H1 (cell line): ENCODE measurements at regions not wholly inside any gene's neighbourhood (a gene's known extent, or its start where the extent isn't known, plus 50 kb on each side); places are given as distances from the start of the nearest gene placed in this dataset.

Experiments
- CTCF ChIA-PET: fragments of 300-600 bp; sonication (Branson Sonifier 250); formaldehyde crosslinking; loops from one replicate; lab custom pipeline; 2021; ENCODE audit not compliant: partially characterized antibody; lab: Charles Lee
- POLR2A ChIA-PET: fragments of 300-600 bp; sonication (Branson Sonifier 250); formaldehyde crosslinking; loops from one replicate; lab custom pipeline; 2021; ENCODE audit warnings: inconsistent platforms; ENCODE audit not compliant: partially characterized antibody; lab: Charles Lee
- DNase-seq, 2 experiments: peaks; one replicate each; pipeline versions ENCODE4 v3.0.0 to v3.0.0-alpha.2; 2010 to 2022; ENCODE audit warnings: low spot score in 2 of 2, low read depth in 1 of 2, mixed read lengths in 1 of 2
- FAIRE-seq: peaks from 2 replicates; lab custom pipeline; 2011; peaks lifted over from hg19 to GRCh38; lab: Jason Lieb, UNC
- H2AFZ ChIP-seq: 2 replicates; pipeline ENCODE4 v1.8.1; 2012; ENCODE audit warnings: low read length, inconsistent platforms
- H2AK5ac ChIP-seq: 2 replicates; pipeline ENCODE4 v1.6.1; 2013; ENCODE audit warnings: low read depth, low read length
- H2BK120ac ChIP-seq: replicated peaks from 2 replicates; pipeline ENCODE3; 2013; ENCODE audit warnings: low read depth, low read length, inconsistent platforms
- H2BK12ac ChIP-seq: 2 replicates; pipeline ENCODE4 v1.6.1; 2013; ENCODE audit warnings: low read depth, low read length
- H2BK15ac ChIP-seq: 2 replicates; pipeline ENCODE4 v1.6.1; 2013; ENCODE audit warnings: low read length
- H2BK20ac ChIP-seq: 2 replicates; pipeline ENCODE4 v1.6.1; 2013; ENCODE audit warnings: low read length
- H2BK5ac ChIP-seq: 2 replicates; pipeline ENCODE4 v1.6.1; 2013; ENCODE audit warnings: low read depth, low read length
- H3K14ac ChIP-seq: 2 replicates; pipeline ENCODE4 v1.6.1; 2013; ENCODE audit warnings: inconsistent platforms; ENCODE audit not compliant: insufficient read length
- H3K18ac ChIP-seq: 2 replicates; pipeline ENCODE4 v1.6.1; 2013; ENCODE audit warnings: low read length; ENCODE audit errors: extremely low read depth
- H3K23ac ChIP-seq: 2 replicates; pipeline ENCODE4 v1.6.1; 2013; ENCODE audit warnings: inconsistent platforms; ENCODE audit not compliant: insufficient read length
- H3K23me2 ChIP-seq: 2 replicates; pipeline ENCODE4 v1.6.1; 2013; ENCODE audit warnings: low read depth, low read length
- H3K27ac ChIP-seq: 2 replicates; pipeline ENCODE4 v1.6.1; 2011; ENCODE audit warnings: low read depth, low read length, inconsistent platforms
- H3K27me3 ChIP-seq, 4 experiments: replicated peaks in 1 of 4; 1 replicate in 1 of 4; 2 replicates in 3 of 4; pipeline versions ENCODE4 v1.6.1 to v1.8.1; 2011 to 2013; ENCODE audit warnings: low read length in 3 of 4, mild to moderate bottlenecking in 3 of 4, inconsistent platforms in 2 of 4, mixed read lengths in 2 of 4, moderate library complexity in 1 of 4; ENCODE audit not compliant: control insufficient read depth in 3 of 4, insufficient read depth in 3 of 4; ENCODE audit errors: extremely low read depth in 1 of 4
- H3K36me3 ChIP-seq, 4 experiments: 2 replicates each; pipeline versions ENCODE4 v1.6.1 to v1.8.1; 2011 to 2013; ENCODE audit warnings: mild to moderate bottlenecking in 4 of 4, low read length in 3 of 4, moderate library complexity in 2 of 4, control low read depth in 1 of 4, inconsistent platforms in 1 of 4; ENCODE audit not compliant: insufficient read depth in 4 of 4, control insufficient read depth in 2 of 4
- H3K4ac ChIP-seq: replicated peaks from 2 replicates; pipeline ENCODE3; 2013; ENCODE audit warnings: low read length, low read depth, mixed read lengths, inconsistent platforms; ENCODE audit not compliant: insufficient read length
- H3K4me1 ChIP-seq, 4 experiments: replicated peaks in 1 of 4; 1 replicate in 1 of 4; 2 replicates in 3 of 4; pipeline versions ENCODE4 v1.6.1 to v1.8.1; 2011 to 2013; ENCODE audit warnings: low read length in 3 of 4, inconsistent platforms in 2 of 4, mixed read lengths in 1 of 4; ENCODE audit not compliant: insufficient read depth in 4 of 4, control insufficient read depth in 3 of 4
- H3K4me2 ChIP-seq, 2 experiments: 2 replicates each; pipeline versions ENCODE4 v1.6.1 to v1.8.1; 2011 to 2013; ENCODE audit warnings: low read depth in 2 of 2, low read length in 2 of 2, control low read depth in 1 of 2, inconsistent platforms in 1 of 2, mild to moderate bottlenecking in 1 of 2; ENCODE audit not compliant: insufficient read depth in 1 of 2
- H3K4me3 ChIP-seq, 4 experiments: fragments of 200-600, 300-600 bp in 1 of 4; sonication (generic), shearing (Covaris generic), sonication (Bioruptor Twin) in 1 of 4; 2 replicates each; pipeline versions ENCODE4 v1.5.1 to v1.8.1; 2011 to 2016; ENCODE audit warnings: low read length in 4 of 4, low read depth in 3 of 4, control low read depth in 2 of 4, inconsistent platforms in 2 of 4, mild to moderate bottlenecking in 2 of 4, mixed read lengths in 1 of 4, moderate library complexity in 1 of 4; ENCODE audit not compliant: insufficient read depth in 2 of 4; ENCODE audit errors: extremely low read depth in 1 of 4
- H3K56ac ChIP-seq: replicated peaks from 2 replicates; pipeline ENCODE3; 2013; ENCODE audit warnings: low read depth, mild to moderate bottlenecking, mixed read lengths, low read length, inconsistent platforms; ENCODE audit not compliant: insufficient read length
- H3K79me1 ChIP-seq: 2 replicates; pipeline ENCODE4 v1.6.1; 2013; ENCODE audit warnings: low read depth, low read length, control low read depth
- H3K79me2 ChIP-seq, 2 experiments: 2 replicates each; pipeline versions ENCODE4 v1.6.1 to v1.8.1; 2012 to 2013; ENCODE audit warnings: low read length in 2 of 2, mild to moderate bottlenecking in 2 of 2, inconsistent platforms in 1 of 2; ENCODE audit not compliant: insufficient read depth in 2 of 2, control insufficient read depth in 1 of 2
- H3K9ac ChIP-seq, 4 experiments: replicated peaks in 1 of 4; 1 replicate in 1 of 4; 2 replicates in 3 of 4; pipeline versions ENCODE4 v1.6.1 to v1.8.1; 2011 to 2013; ENCODE audit warnings: low read depth in 3 of 4, low read length in 3 of 4, control low read depth in 2 of 4, mild to moderate bottlenecking in 2 of 4, moderate library complexity in 2 of 4, inconsistent platforms in 1 of 4; ENCODE audit errors: extremely low read depth in 1 of 4
- H3K9me3 ChIP-seq, 2 experiments: 2 replicates each; pipeline versions ENCODE4 v1.6.1 to v1.8.1; 2012 to 2013; ENCODE audit warnings: mild to moderate bottlenecking in 2 of 2, moderate library complexity in 2 of 2, control low read depth in 1 of 2, inconsistent platforms in 1 of 2, low read depth in 1 of 2, low read length in 1 of 2, mixed read lengths in 1 of 2; ENCODE audit not compliant: insufficient read depth in 2 of 2
- H4K20me1 ChIP-seq, 2 experiments: replicated peaks in 1 of 2; 2 replicates each; pipeline versions ENCODE3 to v1.8.1; 2011 to 2013; ENCODE audit warnings: inconsistent platforms in 2 of 2, low read length in 2 of 2, mild to moderate bottlenecking in 1 of 2; ENCODE audit not compliant: insufficient read depth in 2 of 2, control insufficient read depth in 1 of 2
- H4K5ac ChIP-seq: 2 replicates; pipeline ENCODE4 v1.6.1; 2013; ENCODE audit warnings: low read length, low read depth, mixed read lengths, inconsistent platforms; ENCODE audit not compliant: insufficient read length
- H4K8ac ChIP-seq: 2 replicates; pipeline ENCODE4 v1.8.0; 2013; ENCODE audit warnings: mild to moderate bottlenecking, moderate library complexity, low read length, inconsistent platforms; ENCODE audit not compliant: insufficient read depth; ENCODE audit errors: extremely low read depth
- H4K91ac ChIP-seq: replicated peaks from 2 replicates; pipeline ENCODE3; 2013; ENCODE audit warnings: low read length, mixed read lengths, inconsistent platforms; ENCODE audit not compliant: insufficient read length
- CTCF ChIP-seq, 3 experiments: IDR thresholded peaks; 1 replicate in 2 of 3; 2 replicates in 1 of 3; pipeline versions ENCODE4 v1.5.1 to v1.6.1; 2011; ENCODE audit warnings: low read length in 3 of 3, mild to moderate bottlenecking in 3 of 3, inconsistent platforms in 2 of 3, low read depth in 1 of 3, moderate library complexity in 1 of 3; ENCODE audit not compliant: insufficient read depth in 1 of 3; ENCODE audit errors: control extremely low read depth in 1 of 3
- MAX ChIP-seq: IDR thresholded peaks from 2 replicates; pipeline ENCODE4 v1.6.1; 2012; ENCODE audit warnings: inconsistent platforms
- POU5F1 ChIP-seq: IDR thresholded peaks from 2 replicates; pipeline ENCODE4 v1.6.1; 2011; ENCODE audit warnings: low read depth, mild to moderate bottlenecking, low read length, moderate library complexity
- SUZ12 ChIP-seq: fragments of 200-600 bp; sonication (generic); IDR thresholded peaks from 2 replicates; pipeline ENCODE4 v1.6.1; 2012; ENCODE audit warnings: mild to moderate bottlenecking, inconsistent platforms, low read length, moderate library complexity, mixed read lengths
- TAF7 ChIP-seq: optimal IDR thresholded peaks from 2 replicates; pipeline ENCODE3; 2011; ENCODE audit warnings: low read depth, mild to moderate bottlenecking, inconsistent platforms, low read length, moderate library complexity, borderline replicate concordance

DNA sequence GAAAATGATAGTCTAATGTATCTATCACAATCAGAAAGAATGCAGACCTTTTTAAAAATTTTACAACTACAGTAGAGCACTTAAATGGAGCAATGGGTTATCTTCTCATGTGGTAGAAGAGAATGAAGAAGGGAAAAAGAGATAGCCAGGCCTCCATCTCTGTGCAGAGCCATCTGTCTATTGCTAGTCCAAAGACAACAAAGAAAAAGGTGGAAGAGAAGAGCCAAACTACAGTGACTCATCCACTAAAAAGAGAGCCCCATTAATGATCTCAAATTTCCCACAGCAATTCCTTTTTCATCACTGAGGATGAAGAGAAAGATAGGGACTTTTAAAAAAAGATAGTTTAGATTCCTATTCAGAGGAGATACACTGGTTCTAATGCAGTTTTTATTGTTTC is 232.9 kb downstream of the ATXN7L3B start:
- Histone ChIP-seq H3K18ac (no peak overlapping the region), H3K4me3 (no peak overlapping the region), H3K4me1 (no peaks in the 10 kb centered on the region), H3K9me3 (no peaks in the 10 kb centered on the region), H3K23ac (no peak overlapping the region), H4K8ac (no peak overlapping the region), H4K91ac (no peak overlapping the region), H3K27ac (no peak overlapping the region), H3K14ac (no peak overlapping the region), H3K79me1 (no peaks in the 10 kb centered on the region), H2BK20ac (no peak overlapping the region), H3K4ac (no peak overlapping the region), H2BK15ac (no peak overlapping the region), H3K56ac (no peak overlapping the region), H3K36me3 (no peaks in the 10 kb centered on the region), H2BK120ac (no peak overlapping the region), H2BK12ac (no peak overlapping the region), H3K4me2 (no peak overlapping the region), H4K20me1 (no peaks in the 10 kb centered on the region), H4K5ac (no peak overlapping the region), H3K23me2 (no peaks in the 10 kb centered on the region), H2AFZ (no peak overlapping the region), H3K27me3 (no peaks in the 10 kb centered on the region), H3K79me2 (no peaks in the 10 kb centered on the region), H3K9ac (no peak overlapping the region), H2BK5ac (no peak overlapping the region)
- POLR2A ChIA-PET: no interaction called here
- CTCF ChIA-PET: no interaction called here
- FAIRE-seq: no peak
- DNase-seq: no peak
- no peak for TF ChIP-seq TAF7
- TF ChIP-seq CTCF (IDR thresholded peaks at IDR 0.05; ENCODE audit: control extremely low read depth in 1 of 3, insufficient read depth in 1 of 3, low read depth in 1 of 3, low read length in 3 of 3): no peak
- TF ChIP-seq POU5F1: no peak
- TF ChIP-seq SUZ12: no peak
- no peak for TF ChIP-seq MAX
- TF ChIP-seq, all 59 proteins: peak for 0
- H2AK5ac ChIP-seq: no peak overlapping the region
